HEK293 (cell line): ENCODE measurements at regions not wholly inside any gene's neighbourhood (a gene's known extent, or its start where the extent isn't known, plus 50 kb on each side); places are given as distances from the start of the nearest gene placed in this dataset.

Experiments used
- BCL11B ChIP-seq: fragments of 450-650 bp; formaldehyde crosslinking; IDR thresholded peaks from 2 replicates; pipeline ENCODE4 v1.5.1; 2016; ENCODE audit warnings: low read depth, missing biosample characterization, missing genetic modification characterization
- CTCF ChIP-seq: fragments of 450-650 bp; formaldehyde crosslinking; IDR thresholded peaks from 2 replicates; pipeline ENCODE4 v1.5.1; 2016; ENCODE audit warnings: missing biosample characterization, missing genetic modification characterization
- KLF17 ChIP-seq: fragments of 450-650 bp; formaldehyde crosslinking; IDR thresholded peaks from 2 replicates; pipeline ENCODE4 v1.5.1; 2016; ENCODE audit warnings: missing biosample characterization, missing genetic modification characterization
- REPIN1 ChIP-seq: fragments of 450-650 bp; formaldehyde crosslinking; IDR thresholded peaks from 2 replicates; pipeline ENCODE4 v1.5.1; 2017; ENCODE audit warnings: missing biosample characterization, missing genetic modification characterization, low read depth
- SP7 ChIP-seq: fragments of 450-650 bp; formaldehyde crosslinking; IDR thresholded peaks from 2 replicates; pipeline ENCODE4 v1.5.1; 2016; ENCODE audit warnings: missing biosample characterization, missing genetic modification characterization
- ZFHX2 ChIP-seq: fragments of 450-650 bp; formaldehyde crosslinking; conservative IDR thresholded peaks from 2 replicates; pipeline ENCODE4 v1.5.1; 2016; ENCODE audit warnings: missing biosample characterization, missing genetic modification characterization
- ZNF138 ChIP-seq: fragments of 450-650 bp; formaldehyde crosslinking; IDR thresholded peaks from 2 replicates; pipeline ENCODE4 v1.5.1; 2016; ENCODE audit warnings: missing biosample characterization, missing genetic modification characterization, borderline replicate concordance
- ZNF350 ChIP-seq: fragments of 450-650 bp; formaldehyde crosslinking; IDR thresholded peaks from 2 replicates; pipeline ENCODE4 v1.5.0; 2017; ENCODE audit warnings: missing biosample characterization, mild to moderate bottlenecking, missing genetic modification characterization
- ZNF777 ChIP-seq: fragments of 450-650 bp; formaldehyde crosslinking; IDR thresholded peaks from 2 replicates; pipeline ENCODE4 v1.5.1; 2017; ENCODE audit warnings: missing biosample characterization, missing genetic modification characterization, borderline replicate concordance
- TF ChIP-seq, protein P1 (sequence below): fragments of 450-650 bp; formaldehyde crosslinking; IDR thresholded peaks from 2 replicates; pipeline ENCODE4 v1.5.1; 2016; ENCODE audit warnings: missing biosample characterization, missing genetic modification characterization

DNA sequence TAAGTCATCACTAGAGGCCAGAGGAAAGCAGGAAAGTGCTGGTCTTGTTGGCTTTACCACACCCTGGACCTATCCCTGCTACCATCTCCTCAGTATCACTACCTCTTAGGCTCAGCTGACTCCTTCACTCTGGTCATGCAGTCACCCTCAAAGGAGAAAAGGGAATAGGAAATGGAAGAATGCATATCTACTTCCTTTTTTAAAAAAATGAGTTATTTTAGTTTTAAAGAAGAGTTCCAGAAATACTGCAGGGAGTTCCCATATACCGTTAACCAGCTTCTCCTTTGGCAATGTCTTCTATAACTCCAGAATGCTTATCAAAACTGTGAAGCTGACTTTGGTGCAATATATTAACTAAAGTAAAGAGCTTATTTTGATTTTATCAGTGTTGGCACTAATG lies 688.6 kb downstream of the DIPK2A start:
- TF ChIP-seq ZNF138 (tag by site-specific recombination) (no peak), CTCF (tag by site-specific recombination) (no peak), ZNF777 (tag by site-specific recombination) (no peak), ZFHX2 (no peak), BCL11B (tag by site-specific recombination) (no peak), REPIN1 (tag by site-specific recombination) (no peak), KLF17 (tag by site-specific recombination) (no peak), SP7 (tag by site-specific recombination) (no peak), ZNF350 (tag by site-specific recombination) (no peak)
- TF ChIP-seq, protein P1, sequence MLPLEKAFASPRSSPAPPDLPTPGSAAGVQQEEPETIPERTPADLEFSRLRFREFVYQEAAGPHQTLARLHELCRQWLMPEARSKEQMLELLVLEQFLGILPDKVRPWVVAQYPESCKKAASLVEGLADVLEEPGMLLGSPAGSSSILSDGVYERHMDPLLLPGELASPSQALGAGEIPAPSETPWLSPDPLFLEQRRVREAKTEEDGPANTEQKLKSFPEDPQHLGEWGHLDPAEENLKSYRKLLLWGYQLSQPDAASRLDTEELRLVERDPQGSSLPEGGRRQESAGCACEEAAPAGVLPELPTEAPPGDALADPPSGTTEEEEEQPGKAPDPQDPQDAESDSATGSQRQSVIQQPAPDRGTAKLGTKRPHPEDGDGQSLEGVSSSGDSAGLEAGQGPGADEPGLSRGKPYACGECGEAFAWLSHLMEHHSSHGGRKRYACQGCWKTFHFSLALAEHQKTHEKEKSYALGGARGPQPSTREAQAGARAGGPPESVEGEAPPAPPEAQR (tag by site-specific recombination) = no peak
